Mesendoderm (in vitro differentiated cells): ENCODE measurements at regions not wholly inside any gene's neighbourhood (a gene's known extent, or its start where the extent isn't known, plus 50 kb on each side); places are given as distances from the start of the nearest gene placed in this dataset.
"Not testable (repeated sequence)": the region's sequence is repeated elsewhere in the genome, so short reads cannot be mapped to it uniquely, and the experiment has no call there.

ENCODE experiments used
- DNase-seq: peaks from one replicate; pipeline ENCODE4 v3.0.0; 2013
- H2AK5ac ChIP-seq: 2 replicates; pipeline ENCODE4 v1.6.1; 2013; ENCODE audit warnings: low read length, inconsistent platforms
- H2BK120ac ChIP-seq: 2 replicates; pipeline ENCODE4 v1.6.1; 2013; ENCODE audit warnings: low read depth, mild to moderate bottlenecking, low read length, moderate library complexity, mixed read lengths
- H2BK15ac ChIP-seq: replicated peaks from 2 replicates; pipeline ENCODE4 v1.6.1; 2013; ENCODE audit warnings: low read depth, mild to moderate bottlenecking, moderate library complexity
- H2BK5ac ChIP-seq: 2 replicates; pipeline ENCODE4 v1.6.1; 2013; ENCODE audit warnings: low read length, inconsistent platforms
- H3K18ac ChIP-seq: 2 replicates; pipeline ENCODE4 v1.6.1; 2013; ENCODE audit warnings: mild to moderate bottlenecking, low read length, mixed read lengths
- H3K23ac ChIP-seq: one replicate; pipeline ENCODE4 v1.6.1; 2013; ENCODE audit warnings: low read length
- H3K27ac ChIP-seq: 2 replicates; pipeline ENCODE4 v1.5.1; 2013; ENCODE audit warnings: low read depth, mild to moderate bottlenecking, inconsistent platforms, low read length, moderate library complexity
- H3K27me3 ChIP-seq: 2 replicates; pipeline ENCODE4 v1.6.1; 2013; ENCODE audit warnings: low read length, control low read depth, mild to moderate bottlenecking, inconsistent platforms; ENCODE audit not compliant: insufficient read depth, poor library complexity
- H3K36me3 ChIP-seq: 2 replicates; pipeline ENCODE4 v1.6.1; 2013; ENCODE audit warnings: low read length, inconsistent platforms; ENCODE audit not compliant: control insufficient read depth, insufficient read depth
- H3K4ac ChIP-seq: one replicate; pipeline ENCODE4 v1.6.1; 2013; ENCODE audit warnings: low read depth, mild to moderate bottlenecking, low read length, moderate library complexity
- H3K4me1 ChIP-seq: 2 replicates; pipeline ENCODE4 v1.6.1; 2013; ENCODE audit warnings: low read depth, low read length, inconsistent platforms; ENCODE audit not compliant: control insufficient read depth
- H3K4me2 ChIP-seq: 2 replicates; pipeline ENCODE4 v1.6.1; 2013; ENCODE audit warnings: low read length
- H3K4me3 ChIP-seq: 2 replicates; pipeline ENCODE4 v1.5.1; 2013; ENCODE audit warnings: mild to moderate bottlenecking, low read length
- H3K56ac ChIP-seq: one replicate; pipeline ENCODE4 v1.6.1; 2013; ENCODE audit warnings: low read length
- H3K79me1 ChIP-seq: 2 replicates; pipeline ENCODE4 v1.6.1; 2013; ENCODE audit warnings: low read length, inconsistent platforms
- H3K79me2 ChIP-seq: 2 replicates; pipeline ENCODE4 v1.6.1; 2013; ENCODE audit warnings: mild to moderate bottlenecking, low read length; ENCODE audit not compliant: control insufficient read depth, insufficient read depth
- H3K9ac ChIP-seq: 2 replicates; pipeline ENCODE4 v1.6.1; 2013; ENCODE audit warnings: low read length, inconsistent platforms
- H4K5ac ChIP-seq: one replicate; pipeline ENCODE4 v1.6.1; 2013; ENCODE audit warnings: low read length
- H4K8ac ChIP-seq: one replicate; pipeline ENCODE4 v1.6.1; 2013; ENCODE audit warnings: low read depth, mild to moderate bottlenecking, control low read depth, low read length, moderate library complexity
- WGBS: extraction: QIAGEN DNeasy Blood & Tissue Kit; methylation state at CpG from one replicate; pipeline ENCODE4 v1.1.7; 2013; ENCODE audit warnings: low lambda C conversion rate, missing lambda C conversion rate; ENCODE audit not compliant: insufficient coverage; ENCODE audit errors: extremely low coverage; 5-methylcytosine and 5-hydroxymethylcytosine counted together

DNA sequence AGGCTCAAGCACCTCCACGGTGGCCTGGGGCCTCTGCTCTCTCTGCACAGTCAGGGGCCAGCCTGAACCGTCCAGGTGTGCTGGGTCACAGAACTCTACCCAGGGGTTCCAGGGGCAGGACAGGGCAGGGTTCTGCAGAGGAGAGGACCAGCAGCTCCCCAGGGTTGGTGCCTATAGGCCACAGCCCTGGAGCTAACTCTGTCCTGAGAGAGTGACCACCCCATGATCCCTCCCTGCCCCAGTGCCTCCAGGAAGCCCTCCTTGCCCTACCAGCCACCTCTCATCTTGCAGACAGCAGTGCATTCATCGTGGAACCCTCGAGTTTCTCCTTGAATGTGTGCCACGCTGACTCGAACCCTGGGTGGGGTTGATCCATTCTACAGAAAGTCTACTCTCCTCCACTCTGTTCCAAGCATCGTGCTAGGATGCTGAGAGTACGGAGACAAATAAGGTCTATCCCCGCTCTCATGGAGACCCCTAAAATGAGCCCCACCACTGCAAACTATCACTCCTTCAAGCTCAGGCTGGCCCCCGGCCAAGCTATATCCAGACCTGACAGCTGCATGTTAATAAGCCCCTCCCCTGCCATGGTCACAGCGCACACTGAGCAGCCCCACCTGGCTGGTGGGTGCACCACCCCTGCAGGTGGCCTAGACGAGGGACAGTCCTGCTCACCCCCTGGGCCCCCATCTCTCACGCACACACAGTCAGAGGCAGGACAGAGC lies 138.1 kb upstream of the FOXD4L5 start:
- H4K5ac ChIP-seq, H3K79me2 ChIP-seq, H2AK5ac ChIP-seq, H3K4me3 ChIP-seq, H3K4ac ChIP-seq, H3K9ac ChIP-seq, H2BK15ac ChIP-seq, H3K4me2 ChIP-seq, H3K23ac ChIP-seq, H2BK120ac ChIP-seq, H3K36me3 ChIP-seq, H3K27ac ChIP-seq, H3K56ac ChIP-seq, H3K4me1 ChIP-seq, DNase-seq, H2BK5ac ChIP-seq, H3K18ac ChIP-seq, H3K79me1 ChIP-seq, H3K27me3 ChIP-seq, H4K8ac ChIP-seq: not testable (repeated sequence)
- WGBS = no CpG with 5 or more reads among the region's 13 CpGs

GRCh38 chr9:65421486-65421885 lies 136.5 kb upstream of the FOXD4L5 start:
- WGBS = no CpG with 5 or more reads among the region's 2 CpGs

GRCh38 chr9:65420771-65421170 lies 135.8 kb upstream of the FOXD4L5 start:
- no peak overlapping the region for H2BK15ac ChIP-seq
- H3K4me2 ChIP-seq = no peak overlapping the region
- no peak overlapping the region for H4K8ac ChIP-seq
- no peaks in the 10 kb centered on the region for H3K27me3 ChIP-seq
- no peak overlapping the region for H3K18ac ChIP-seq
- WGBS = no CpG with 5 or more reads among the region's 5 CpGs
- H3K4me3 ChIP-seq = no peak overlapping the region
- no peak for DNase-seq
- H3K79me1 ChIP-seq = no peaks in the 10 kb centered on the region
- H2BK120ac ChIP-seq = no peak overlapping the region
- no peak overlapping the region for H2BK5ac ChIP-seq
- no peak overlapping the region for H4K5ac ChIP-seq
- no peaks in the 10 kb centered on the region for H3K4me1 ChIP-seq
- no peak overlapping the region for H3K27ac ChIP-seq
- H2AK5ac ChIP-seq = no peak overlapping the region
- no peak overlapping the region for H3K23ac ChIP-seq
- no peak overlapping the region for H3K4ac ChIP-seq
- no peaks in the 10 kb centered on the region for H3K36me3 ChIP-seq
- no peak overlapping the region for H3K9ac ChIP-seq
- H3K79me2 ChIP-seq = no peaks in the 10 kb centered on the region
- H3K56ac ChIP-seq = no peak overlapping the region

More at GRCh38 chr9:65421486-65421885, 136.5 kb upstream of the FOXD4L5 start:
- not testable (repeated sequence) for H3K4ac ChIP-seq, H2BK5ac ChIP-seq, H3K36me3 ChIP-seq, H3K9ac ChIP-seq, H3K4me1 ChIP-seq, H2BK15ac ChIP-seq, H3K27ac ChIP-seq, H2AK5ac ChIP-seq, H3K23ac ChIP-seq, H3K4me2 ChIP-seq, H2BK120ac ChIP-seq, DNase-seq, H3K56ac ChIP-seq, H3K79me1 ChIP-seq, H3K27me3 ChIP-seq, H4K8ac ChIP-seq, H3K79me2 ChIP-seq, H3K18ac ChIP-seq, H4K5ac ChIP-seq, H3K4me3 ChIP-seq

- H3K4ac ChIP-seq, H2BK15ac ChIP-seq, H4K8ac ChIP-seq, H3K56ac ChIP-seq, H2BK5ac ChIP-seq, H2AK5ac ChIP-seq, H4K5ac ChIP-seq, H2BK120ac ChIP-seq, H3K79me2 ChIP-seq, H3K23ac ChIP-seq, H3K18ac ChIP-seq, H3K4me2 ChIP-seq, H3K79me1 ChIP-seq, DNase-seq, H3K9ac ChIP-seq, H3K36me3 ChIP-seq, H3K4me1 ChIP-seq, H3K4me3 ChIP-seq, H3K27me3 ChIP-seq, H3K27ac ChIP-seq: not testable (repeated sequence)
- no CpG with 5 or more reads among the region's 4 CpGs for WGBS
Observed at GRCh38 chr9:65418966-65419365, 134.0 kb upstream of the FOXD4L5 start.

GRCh38 chr9:65416948-65417347 lies 131.9 kb upstream of the FOXD4L5 start:
- not testable (repeated sequence) for H3K23ac ChIP-seq, H3K4ac ChIP-seq, H3K27me3 ChIP-seq, H3K4me2 ChIP-seq, DNase-seq, H4K8ac ChIP-seq, H3K4me3 ChIP-seq, H3K9ac ChIP-seq, H2AK5ac ChIP-seq, H2BK15ac ChIP-seq, H3K79me2 ChIP-seq, H3K79me1 ChIP-seq, H3K18ac ChIP-seq, H4K5ac ChIP-seq, H3K27ac ChIP-seq, H3K36me3 ChIP-seq, H2BK5ac ChIP-seq, H3K4me1 ChIP-seq, H3K56ac ChIP-seq, H2BK120ac ChIP-seq
- WGBS = no CpG with 5 or more reads among the region's 7 CpGs

- H3K27me3 ChIP-seq, H3K9ac ChIP-seq, H3K27ac ChIP-seq, H3K4me3 ChIP-seq, H3K18ac ChIP-seq, H3K4me2 ChIP-seq, DNase-seq, H2BK5ac ChIP-seq, H3K23ac ChIP-seq, H3K79me2 ChIP-seq, H3K36me3 ChIP-seq, H3K79me1 ChIP-seq, H4K8ac ChIP-seq, H2BK15ac ChIP-seq, H3K4me1 ChIP-seq, H2AK5ac ChIP-seq, H4K5ac ChIP-seq, H3K56ac ChIP-seq, H2BK120ac ChIP-seq, H3K4ac ChIP-seq: not testable (repeated sequence)
- WGBS = no CpG with 5 or more reads among the region's 4 CpGs
Observed at GRCh38 chr9:65414249-65414648, 129.2 kb upstream of the FOXD4L5 start.
